ENCODE measurements at regions not wholly inside any gene's neighbourhood (a gene's known extent, or its start where the extent isn't known, plus 50 kb on each side); places are given as distances from the start of the nearest gene placed in this dataset.
A peak's percentile ranks its signal among the peaks of the same experiment; 100 is the strongest.
"Not testable (repeated sequence)": the region's sequence is repeated elsewhere in the genome, so short reads cannot be mapped to it uniquely, and the experiment has no call there.

DNA sequence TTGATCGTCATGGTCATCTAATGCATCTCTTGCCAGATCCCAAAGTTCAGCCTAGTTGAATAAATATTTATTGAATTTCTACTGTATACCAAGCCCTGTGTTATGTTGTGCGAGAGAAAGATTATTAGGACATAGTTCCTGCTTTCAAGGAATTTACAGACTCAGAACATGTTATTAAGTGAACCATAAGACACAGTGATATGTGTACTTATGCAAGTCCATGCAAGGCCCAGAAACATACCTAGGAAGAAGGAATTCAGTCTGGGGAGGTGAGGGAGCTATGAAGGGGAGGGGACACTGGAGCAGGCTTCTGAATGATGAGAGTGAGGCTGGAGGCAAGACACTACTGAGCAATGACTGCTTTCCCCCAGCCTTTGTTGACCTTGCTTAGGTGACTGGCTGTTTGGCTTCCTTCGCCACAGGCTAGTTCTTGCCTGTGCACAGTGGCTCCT is 81.4 kb downstream of the ACAA2 start:
- TF ChIP-seq POLR2A (IDR thresholded peaks at IDR 0.05; ENCODE audit: low read length) (no peak), GATA1 (IDR thresholded peaks at IDR 0.05; ENCODE audit: low read depth, low read length) (no peak)
- no peak for DNase-seq

DNA sequence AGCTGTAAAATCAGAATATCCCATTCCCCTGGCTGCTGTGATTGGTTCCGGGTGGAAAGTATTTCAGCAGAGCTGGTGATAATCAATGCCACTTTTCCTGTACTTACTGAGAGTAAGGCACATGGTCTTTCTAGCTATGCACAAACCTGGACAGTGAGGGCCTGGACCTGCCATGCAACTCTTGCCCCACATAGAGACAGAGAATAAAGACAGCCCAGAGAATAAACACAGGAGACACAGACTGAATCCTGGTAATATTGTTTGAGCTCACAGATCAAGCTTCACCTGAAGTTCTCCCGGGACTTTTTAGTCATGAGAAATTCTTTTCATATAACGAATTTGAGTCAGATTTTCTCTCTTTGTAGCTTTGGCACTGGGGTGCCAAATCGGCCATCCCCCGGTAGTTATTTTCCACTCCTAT is 81.9 kb downstream of the ACAA2 start:
- no peak for DNase-seq
- TF ChIP-seq GATA1 (IDR thresholded peaks at IDR 0.05; ENCODE audit: low read depth, low read length) (no peak), POLR2A (IDR thresholded peaks at IDR 0.05; ENCODE audit: low read length) (no peak)

DNA sequence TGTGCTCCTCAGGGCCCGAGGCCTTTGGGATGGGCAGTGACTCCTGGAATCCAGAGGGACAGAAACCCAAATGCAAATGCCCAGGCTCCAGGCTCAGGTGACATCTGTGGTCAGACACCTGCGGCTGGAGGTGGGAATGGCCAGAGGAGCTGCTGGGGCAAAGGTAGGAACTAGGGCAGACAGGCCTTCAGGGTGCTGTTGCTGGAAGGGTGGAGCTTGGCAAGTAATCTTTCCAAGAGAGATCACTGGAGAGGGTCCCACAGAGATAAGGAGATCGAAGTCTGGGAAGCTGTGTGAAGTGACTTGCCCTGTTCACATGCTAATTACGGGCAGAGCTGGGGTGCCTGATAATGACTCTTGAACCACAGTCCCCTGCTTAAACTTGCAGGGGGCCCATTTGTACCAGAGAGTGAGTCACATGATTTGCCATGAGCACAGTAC is 82.4 kb downstream of the ACAA2 start:
- peak in 1 of 2 experiments; percentile 31 for DNase-seq
- TF ChIP-seq GATA1 (IDR thresholded peaks at IDR 0.05; ENCODE audit: low read depth, low read length) (no peak), POLR2A (IDR thresholded peaks at IDR 0.05; ENCODE audit: low read length) (no peak)

DNA sequence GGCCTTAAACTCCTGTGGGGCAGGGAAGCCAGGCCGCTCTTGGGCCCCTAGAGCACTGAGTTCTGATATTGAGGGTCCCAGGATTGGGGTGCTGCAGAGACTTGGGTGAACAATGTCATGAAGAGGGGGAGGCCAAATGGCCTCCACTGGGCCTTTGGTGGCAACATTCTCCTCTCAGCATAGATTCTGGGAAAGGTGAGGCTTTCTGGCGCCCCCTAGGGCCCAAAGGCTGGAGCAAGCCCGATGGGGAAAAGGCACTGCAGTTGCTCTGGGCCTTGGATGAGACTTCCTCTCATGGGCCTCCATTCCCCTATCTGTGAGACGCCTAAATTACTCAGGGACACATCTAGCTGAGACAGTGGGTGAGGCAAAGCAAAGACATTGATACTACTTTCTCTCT is 84.8 kb downstream of the ACAA2 start:
- peak; percentile 46 to 62 for DNase-seq

GRCh38 chr18:49727816-49728215 is 85.5 kb downstream of the ACAA2 start:
- TF ChIP-seq POLR2A (IDR thresholded peaks at IDR 0.05; ENCODE audit: low read length) (no peak), GATA1 (IDR thresholded peaks at IDR 0.05; ENCODE audit: low read depth, low read length) (no peak)
- DNase-seq = no peak

More for the DNA sequence above, 84.8 kb downstream of the ACAA2 start:
- TF ChIP-seq POLR2A (IDR thresholded peaks at IDR 0.05; ENCODE audit: low read length) (no peak), GATA1 (IDR thresholded peaks at IDR 0.05; ENCODE audit: low read depth, low read length) (no peak)

DNA sequence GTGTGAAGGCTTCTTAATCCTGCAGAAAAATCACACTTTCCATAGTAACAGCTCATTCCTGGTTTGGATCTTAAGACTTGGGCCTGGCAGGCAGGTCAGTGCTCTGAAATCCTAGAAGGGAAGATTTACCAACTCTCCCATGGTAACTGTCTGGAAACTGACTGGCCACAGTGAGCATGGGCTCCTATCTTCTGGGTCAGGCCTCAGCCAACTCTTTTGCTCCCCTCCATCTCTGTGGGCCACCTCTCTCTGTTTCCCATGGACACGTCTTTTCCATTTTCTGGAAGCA is 86.7 kb downstream of the ACAA2 start:
- DNase-seq = no peak
- no peak for TF ChIP-seq POLR2A (IDR thresholded peaks at IDR 0.05; ENCODE audit: low read length)
- TF ChIP-seq GATA1 (IDR thresholded peaks at IDR 0.05; ENCODE audit: low read depth, low read length) = no peak

DNA sequence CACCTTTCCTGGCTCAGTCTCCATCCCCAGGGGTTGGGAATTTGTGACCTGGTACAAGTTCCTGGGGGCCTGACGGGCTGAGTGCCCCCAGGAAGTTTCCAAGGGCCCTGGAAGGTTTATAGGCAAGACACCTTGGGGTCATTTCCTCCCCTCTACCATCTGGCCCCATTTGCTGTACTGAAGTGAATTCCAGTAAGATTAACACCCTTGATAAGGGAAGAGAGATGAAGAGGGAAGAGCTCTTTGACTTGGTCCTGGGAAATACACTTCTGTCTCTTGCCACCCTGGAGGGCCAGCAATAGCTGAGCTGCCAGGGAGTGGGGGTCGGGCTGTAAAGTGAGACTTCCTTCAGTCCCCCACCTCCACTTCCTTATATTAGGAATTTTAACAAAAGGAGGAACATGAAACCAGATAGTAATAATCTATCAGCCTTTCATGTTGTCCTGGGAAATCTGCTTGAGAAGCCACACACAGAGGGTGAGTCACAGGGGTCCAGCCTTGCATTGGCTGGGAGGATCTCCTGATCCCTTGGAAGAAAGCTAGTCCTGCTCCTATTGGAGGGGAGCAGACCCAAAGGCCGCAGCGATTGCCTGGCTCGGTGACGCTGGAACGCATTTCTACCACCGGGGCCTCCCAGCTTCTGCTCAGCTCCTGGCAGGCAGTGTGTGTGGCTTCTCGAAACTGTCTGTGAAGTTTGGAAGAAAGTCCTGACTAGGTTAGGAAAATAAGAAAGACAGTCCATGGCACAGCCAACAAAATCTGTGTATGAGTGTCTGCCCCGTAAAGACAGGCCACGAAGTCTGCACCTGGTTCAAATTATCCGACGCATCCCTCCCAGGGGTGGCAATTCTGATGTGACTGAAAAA is 87.3 kb downstream of the ACAA2 start:
- no peak for TF ChIP-seq POLR2A (IDR thresholded peaks at IDR 0.05; ENCODE audit: low read length)
- TF ChIP-seq GATA1 (IDR thresholded peaks at IDR 0.05; ENCODE audit: low read depth, low read length) = no peak
- no peak for DNase-seq

DNA sequence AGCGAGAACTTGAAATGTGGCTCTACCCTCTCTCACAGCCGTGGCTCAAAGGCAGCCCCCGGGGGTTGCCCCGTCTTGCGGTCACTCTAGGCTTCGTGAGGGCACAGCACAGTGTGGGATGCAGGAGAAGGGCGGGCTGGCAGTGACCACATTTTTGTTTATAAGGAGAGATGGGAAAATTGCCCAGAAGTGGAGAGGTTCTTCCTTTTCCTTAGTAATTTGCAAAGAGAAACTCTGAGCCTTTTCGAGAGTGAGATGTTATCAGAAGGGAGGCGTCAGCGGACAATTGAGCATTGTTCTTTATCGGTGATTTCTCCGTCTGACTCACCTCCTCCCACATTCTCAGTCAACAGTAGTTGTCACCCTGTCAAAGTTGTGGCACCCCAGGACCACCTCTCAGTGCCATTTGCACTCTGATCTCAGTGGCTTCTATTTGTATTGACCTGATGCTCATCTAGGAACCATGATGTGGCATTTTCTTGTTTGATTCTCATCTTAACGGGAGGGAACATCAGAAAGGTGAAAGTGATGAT is 89.6 kb downstream of the ACAA2 start:
- DNase-seq = no peak

GRCh38 chr18:49722477-49722876 is 90.9 kb downstream of the ACAA2 start:
- no peak for DNase-seq
- TF ChIP-seq GATA1 (IDR thresholded peaks at IDR 0.05; ENCODE audit: low read depth, low read length) (no peak), POLR2A (IDR thresholded peaks at IDR 0.05; ENCODE audit: low read length) (no peak)

More for the DNA sequence above, 89.6 kb downstream of the ACAA2 start:
- TF ChIP-seq POLR2A (IDR thresholded peaks at IDR 0.05; ENCODE audit: low read length) = no peak
- TF ChIP-seq GATA1 (IDR thresholded peaks at IDR 0.05; ENCODE audit: low read depth, low read length) = no peak

DNA sequence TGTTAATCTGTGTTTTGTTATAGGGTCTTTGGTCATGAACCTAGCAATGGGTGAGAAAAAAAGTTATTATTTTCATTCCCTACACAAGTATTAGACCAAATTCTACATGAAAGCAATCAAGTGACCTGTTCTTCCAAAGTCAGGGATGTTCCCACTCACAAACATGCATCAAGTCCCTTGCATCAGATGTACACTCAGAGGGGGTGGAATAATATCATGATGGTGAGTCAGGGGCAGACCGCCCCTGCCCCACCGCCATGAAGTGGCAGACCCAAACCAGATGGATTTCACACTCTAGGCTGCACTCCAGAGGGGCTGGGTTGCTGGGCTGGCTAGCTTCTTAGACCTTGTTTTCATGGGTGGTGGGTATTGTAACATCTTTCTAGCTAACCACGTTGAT is 91.4 kb downstream of the ACAA2 start:
- no peak for DNase-seq
- TF ChIP-seq POLR2A (IDR thresholded peaks at IDR 0.05; ENCODE audit: low read length) = no peak
- no peak for TF ChIP-seq GATA1 (IDR thresholded peaks at IDR 0.05; ENCODE audit: low read depth, low read length)

DNA sequence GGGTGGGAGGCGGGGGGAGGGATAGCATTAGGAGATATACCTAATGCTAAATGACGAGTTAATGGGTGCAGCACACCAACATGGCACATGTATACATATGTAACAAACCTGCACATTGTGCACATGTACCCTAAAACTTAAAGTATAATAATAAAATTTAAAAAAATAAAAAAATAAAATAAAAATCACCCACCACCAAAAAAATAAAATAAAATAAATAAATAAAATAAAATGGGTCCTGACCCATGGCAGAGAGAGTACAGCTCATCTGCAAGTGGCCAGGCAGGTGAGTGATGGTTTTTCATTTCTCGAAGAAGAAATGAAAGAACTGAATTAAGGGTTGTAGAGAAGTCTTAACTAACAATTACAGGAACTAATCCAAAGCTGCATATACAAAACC is 92.4 kb downstream of the ACAA2 start:
- not testable (repeated sequence) for DNase-seq

- TF ChIP-seq GATA1 (IDR thresholded peaks at IDR 0.05; ENCODE audit: low read depth, low read length) (no peak), POLR2A (IDR thresholded peaks at IDR 0.05; ENCODE audit: low read length) (no peak)
- no peak for DNase-seq
Measured at GRCh38 chr18:49717617-49718016, 95.7 kb downstream of the ACAA2 start.

- DNase-seq = no peak
- TF ChIP-seq POLR2A (IDR thresholded peaks at IDR 0.05; ENCODE audit: low read length) (no peak), GATA1 (IDR thresholded peaks at IDR 0.05; ENCODE audit: low read depth, low read length) (no peak)
Measured at GRCh38 chr18:49716035-49716434, 97.3 kb downstream of the ACAA2 start.

GRCh38 chr18:49709347-49709690 is 104.0 kb downstream of the ACAA2 start:
- DNase-seq = no peak
- TF ChIP-seq GATA1 (IDR thresholded peaks at IDR 0.05; ENCODE audit: low read depth, low read length) (no peak), POLR2A (IDR thresholded peaks at IDR 0.05; ENCODE audit: low read length) (no peak)

DNA sequence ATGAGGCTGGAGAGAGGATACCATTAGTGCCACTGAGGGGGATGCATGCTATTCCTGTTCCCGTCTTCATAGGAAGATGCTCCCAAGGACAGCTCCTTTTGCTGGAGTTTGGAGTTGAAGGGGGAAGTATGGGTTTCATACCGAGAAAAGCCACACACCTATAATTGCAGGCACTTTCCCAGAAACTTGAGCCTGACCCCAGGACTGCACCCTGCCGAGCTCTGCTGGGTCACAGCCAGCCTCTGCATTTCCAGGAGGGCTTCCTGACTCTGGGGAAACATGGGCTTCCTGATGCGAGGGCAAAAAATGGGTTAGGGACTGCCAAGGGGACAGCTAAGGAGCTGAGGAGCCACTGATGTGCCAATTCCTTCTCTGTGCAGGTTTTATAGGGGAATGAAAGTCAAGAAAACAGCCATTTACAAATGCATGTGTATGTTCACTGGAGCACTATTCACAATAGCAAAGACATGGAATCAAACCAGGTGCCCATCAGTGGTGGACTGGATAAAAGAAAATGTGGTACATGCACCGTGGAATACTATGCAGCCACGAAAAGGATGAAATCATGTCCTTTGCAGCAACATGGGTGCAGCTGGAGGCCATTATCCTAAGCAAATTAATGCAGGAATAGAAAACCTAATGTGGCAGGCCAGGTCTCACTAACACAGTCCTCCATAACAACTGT is 104.5 kb downstream of the ACAA2 start:
- TF ChIP-seq GATA1 (IDR thresholded peaks at IDR 0.05; ENCODE audit: low read depth, low read length) (no peak), POLR2A (IDR thresholded peaks at IDR 0.05; ENCODE audit: low read length) (no peak)
- DNase-seq = no peak
